Gastroesophageal sphincter (tissue), 4 donors: ENCODE measurements at regions not wholly inside any gene's neighbourhood (a gene's known extent, or its start where the extent isn't known, plus 50 kb on each side); places are given as distances from the start of the nearest gene placed in this dataset.

ENCODE experiments used
- ATAC-seq: fragments of 150-250 bp; one replicate; pipeline ENCODE4 v1.9.1; 2016; ENCODE audit warnings: mild to moderate bottlenecking, moderate library complexity
- H3K27ac ChIP-seq, 4 donors: fragments of 200-600 bp; sonication (generic) in 3 of 4; 1 replicate in 3 of 4; 2 replicates in 1 of 4; pipeline ENCODE4 v1.5.1; 2016 to 2019
- H3K27me3 ChIP-seq: fragments of 200-600 bp; sonication (generic); one replicate; pipeline ENCODE4 v1.5.1; 2019
- H3K36me3 ChIP-seq, 2 donors: fragments of 200-600 bp; sonication (generic); one replicate each; pipeline ENCODE4 v1.5.1; 2019; ENCODE audit warnings: control low read depth in 1 of 2
- H3K4me1 ChIP-seq, 3 donors: fragments of 200-600 bp; sonication (generic); 1 replicate in 2 of 3; 2 replicates in 1 of 3; pipeline ENCODE4 v1.5.1; 2016 to 2019; ENCODE audit warnings: control low read depth in 2 of 3
- H3K4me3 ChIP-seq, 2 donors: fragments of 200-600 bp; sonication (generic); one replicate each; pipeline ENCODE4 v1.5.1; 2019; ENCODE audit warnings: mild to moderate bottlenecking in 1 of 2, moderate library complexity in 1 of 2
- H3K9me3 ChIP-seq, 3 donors: fragments of 200-600 bp; sonication (generic); one replicate each; pipeline ENCODE4 v1.5.1; 2017 to 2019; ENCODE audit warnings: control low read depth in 2 of 3
- CTCF ChIP-seq, 4 experiments: fragments of 200-600 bp in 2 of 4; fragments of 450-650 bp in 2 of 4; sonication (generic) in 1 of 4; IDR thresholded peaks; one replicate each; pipeline ENCODE4 v1.5.1; 2017 to 2019; ENCODE audit warnings: antibody characterized with exemption in 4 of 4, mild to moderate bottlenecking in 2 of 4, moderate library complexity in 2 of 4
- EP300 ChIP-seq: sonication (generic); formaldehyde crosslinking; IDR thresholded peaks from one replicate; pipeline ENCODE4 v1.6.1; 2017; ENCODE audit warnings: antibody characterized with exemption, mild to moderate bottlenecking
- POLR2A ChIP-seq, 2 donors: fragments of 450-650 bp; IDR thresholded peaks; one replicate each; pipeline ENCODE4 v1.6.1; 2017; ENCODE audit warnings: antibody characterized with exemption in 2 of 2, mild to moderate bottlenecking in 2 of 2, moderate library complexity in 1 of 2
- POLR2AphosphoS5 ChIP-seq: sonication (generic); formaldehyde crosslinking; IDR thresholded peaks from one replicate; pipeline ENCODE4 v1.6.1; 2017; ENCODE audit warnings: antibody characterized with exemption
- WGBS, 2 donors: methylation state at CpG; one replicate each; pipeline ENCODE4 v1.1.5; 2018; ENCODE audit warnings: low coverage in 1 of 2; 5-methylcytosine and 5-hydroxymethylcytosine counted together

GRCh38 chr16:16985707-16986106 is 485.1 kb downstream of the XYLT1 start:
- Histone ChIP-seq H3K27me3 (peaks cover 13% of the 10 kb centered on the region), H3K9me3 (no peaks in the 10 kb centered on the region), H3K4me3 (no peak overlapping the region), H3K4me1 (no peaks in the 10 kb centered on the region), H3K27ac (no peak overlapping the region), H3K36me3 (no peaks in the 10 kb centered on the region)
- WGBS, 2 donors = 44 to 89% methylated on average over 1 of the region's 1 CpG
- ATAC-seq = no peak
- TF ChIP-seq POLR2A (IDR thresholded peaks at IDR 0.05) (no peak), POLR2AphosphoS5 (no peak), CTCF (IDR thresholded peaks at IDR 0.05) (no peak), EP300 (no peak)

- Histone ChIP-seq H3K9me3 (no peaks in the 10 kb centered on the region), H3K27ac (no peak overlapping the region), H3K4me3 (no peak overlapping the region), H3K36me3 (no peaks in the 10 kb centered on the region), H3K27me3 (peaks cover 7% of the 10 kb centered on the region), H3K4me1 (no peaks in the 10 kb centered on the region)
- WGBS, 2 donors = 61% methylated on average over 3 of the region's 3 CpGs; no CpG with 5 or more reads in 1 of the 2 donors
- TF ChIP-seq POLR2AphosphoS5 = no peak
- TF ChIP-seq CTCF (IDR thresholded peaks at IDR 0.05) = no peak
- TF ChIP-seq EP300 = no peak
- no peak for TF ChIP-seq POLR2A (IDR thresholded peaks at IDR 0.05)
- no peak for ATAC-seq
These were observed 481.8 kb downstream of the XYLT1 start for GRCh38 chr16:16988963-16989362.

- no peak for ATAC-seq
- no peaks in the 10 kb centered on the region for H3K36me3 ChIP-seq
- H3K27ac ChIP-seq = no peak overlapping the region
- no peaks in the 10 kb centered on the region for H3K4me1 ChIP-seq
- no peak overlapping the region for H3K4me3 ChIP-seq
- no peak for TF ChIP-seq POLR2A (IDR thresholded peaks at IDR 0.05)
- H3K9me3 ChIP-seq = no peaks in the 10 kb centered on the region
- peaks cover 9% of the 10 kb centered on the region for H3K27me3 ChIP-seq
- 53 to 65% methylated on average over 4 of the region's 4 CpGs for WGBS, 2 donors
These were observed 481.4 kb downstream of the XYLT1 start for GRCh38 chr16:16989368-16989767.

GRCh38 chr16:16991711-16992110 is 479.0 kb downstream of the XYLT1 start:
- H3K36me3 ChIP-seq = no peaks in the 10 kb centered on the region
- no peaks in the 10 kb centered on the region for H3K4me1 ChIP-seq
- H3K9me3 ChIP-seq = no peaks in the 10 kb centered on the region
- H3K4me3 ChIP-seq = no peak overlapping the region
- ATAC-seq = no peak
- no peak for TF ChIP-seq CTCF (IDR thresholded peaks at IDR 0.05)
- no peak for TF ChIP-seq POLR2A (IDR thresholded peaks at IDR 0.05)
- no peak for TF ChIP-seq EP300
- TF ChIP-seq POLR2AphosphoS5 = no peak
- WGBS, 2 donors = 86 to 87% methylated on average over 4 of the region's 4 CpGs
- no peak overlapping the region for H3K27ac ChIP-seq
- H3K27me3 ChIP-seq = peaks cover 12% of the 10 kb centered on the region

GRCh38 chr16:16992975-16993765 is 477.6 kb downstream of the XYLT1 start:
- Histone ChIP-seq H3K4me1 (no peaks in the 10 kb centered on the region), H3K27me3 (peaks cover 12% of the 10 kb centered on the region), H3K27ac (no peak overlapping the region), H3K36me3 (no peaks in the 10 kb centered on the region), H3K4me3 (no peak overlapping the region), H3K9me3 (no peaks in the 10 kb centered on the region)
- TF ChIP-seq POLR2A (IDR thresholded peaks at IDR 0.05) = no peak
- no peak for TF ChIP-seq EP300
- no peak for TF ChIP-seq CTCF (IDR thresholded peaks at IDR 0.05)
- no peak for ATAC-seq
- 50 to 52% methylated on average over 5 to 9 of the region's 13 CpGs for WGBS, 2 donors
